ENCODE measurements at regions not wholly inside any gene's neighbourhood (a gene's known extent, or its start where the extent isn't known, plus 50 kb on each side); places are given as distances from the start of the nearest gene placed in this dataset.

DNA sequence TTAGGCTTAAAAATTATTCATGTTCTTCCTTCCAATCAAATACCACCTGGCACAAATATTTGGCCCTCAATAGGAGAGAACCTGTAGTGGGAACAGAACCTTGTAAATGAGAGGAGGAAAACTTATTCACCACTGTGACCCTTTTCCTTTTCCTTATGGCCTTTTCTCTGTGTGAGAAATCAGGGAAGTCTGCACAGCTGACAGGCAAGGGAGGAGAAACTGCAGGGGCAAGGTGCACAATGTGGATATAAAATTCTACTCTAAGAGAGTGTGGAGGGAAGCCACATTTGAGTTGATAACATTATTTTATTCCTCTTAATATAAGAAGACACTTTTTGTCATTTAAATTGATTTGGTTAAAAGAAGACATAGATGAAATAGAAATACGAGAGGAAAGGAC, 1247.0 kb upstream of the CHAC2 start:
- TF ChIP-seq, protein P1, sequence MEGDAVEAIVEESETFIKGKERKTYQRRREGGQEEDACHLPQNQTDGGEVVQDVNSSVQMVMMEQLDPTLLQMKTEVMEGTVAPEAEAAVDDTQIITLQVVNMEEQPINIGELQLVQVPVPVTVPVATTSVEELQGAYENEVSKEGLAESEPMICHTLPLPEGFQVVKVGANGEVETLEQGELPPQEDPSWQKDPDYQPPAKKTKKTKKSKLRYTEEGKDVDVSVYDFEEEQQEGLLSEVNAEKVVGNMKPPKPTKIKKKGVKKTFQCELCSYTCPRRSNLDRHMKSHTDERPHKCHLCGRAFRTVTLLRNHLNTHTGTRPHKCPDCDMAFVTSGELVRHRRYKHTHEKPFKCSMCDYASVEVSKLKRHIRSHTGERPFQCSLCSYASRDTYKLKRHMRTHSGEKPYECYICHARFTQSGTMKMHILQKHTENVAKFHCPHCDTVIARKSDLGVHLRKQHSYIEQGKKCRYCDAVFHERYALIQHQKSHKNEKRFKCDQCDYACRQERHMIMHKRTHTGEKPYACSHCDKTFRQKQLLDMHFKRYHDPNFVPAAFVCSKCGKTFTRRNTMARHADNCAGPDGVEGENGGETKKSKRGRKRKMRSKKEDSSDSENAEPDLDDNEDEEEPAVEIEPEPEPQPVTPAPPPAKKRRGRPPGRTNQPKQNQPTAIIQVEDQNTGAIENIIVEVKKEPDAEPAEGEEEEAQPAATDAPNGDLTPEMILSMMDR (IDR thresholded peaks at IDR 0.05): no peak
- TF ChIP-seq POLR2A (IDR thresholded peaks at IDR 0.05): no peak
- no peak for TF ChIP-seq EP300 (IDR thresholded peaks at IDR 0.05)
